ENCODE measurements at regions not wholly inside any gene's neighbourhood (a gene's known extent, or its start where the extent isn't known, plus 50 kb on each side); places are given as distances from the start of the nearest gene placed in this dataset.

DNA sequence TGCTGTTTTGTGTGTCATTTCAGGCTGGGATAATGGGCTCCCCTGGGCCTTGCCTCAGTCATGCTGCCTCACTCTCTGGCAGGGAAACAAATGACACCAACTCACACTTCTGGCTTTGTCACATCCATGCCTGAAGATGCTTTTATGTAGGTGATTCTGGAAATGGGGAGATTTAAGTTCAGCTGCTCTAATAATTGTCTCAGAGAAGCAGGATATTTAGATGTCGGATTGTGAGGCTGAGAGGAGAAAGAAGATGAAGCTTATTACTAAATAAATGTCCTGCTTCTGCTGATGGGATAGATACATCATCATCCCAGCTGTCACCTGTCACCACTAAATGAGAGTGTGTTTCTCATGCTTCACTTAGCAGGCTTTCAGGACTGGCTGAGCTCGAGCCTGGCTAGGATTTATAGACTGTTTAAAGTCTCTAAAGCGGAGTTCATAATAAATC is 480.2 kb upstream of the SPTLC3 start (continued):
- TF ChIP-seq, protein P1, sequence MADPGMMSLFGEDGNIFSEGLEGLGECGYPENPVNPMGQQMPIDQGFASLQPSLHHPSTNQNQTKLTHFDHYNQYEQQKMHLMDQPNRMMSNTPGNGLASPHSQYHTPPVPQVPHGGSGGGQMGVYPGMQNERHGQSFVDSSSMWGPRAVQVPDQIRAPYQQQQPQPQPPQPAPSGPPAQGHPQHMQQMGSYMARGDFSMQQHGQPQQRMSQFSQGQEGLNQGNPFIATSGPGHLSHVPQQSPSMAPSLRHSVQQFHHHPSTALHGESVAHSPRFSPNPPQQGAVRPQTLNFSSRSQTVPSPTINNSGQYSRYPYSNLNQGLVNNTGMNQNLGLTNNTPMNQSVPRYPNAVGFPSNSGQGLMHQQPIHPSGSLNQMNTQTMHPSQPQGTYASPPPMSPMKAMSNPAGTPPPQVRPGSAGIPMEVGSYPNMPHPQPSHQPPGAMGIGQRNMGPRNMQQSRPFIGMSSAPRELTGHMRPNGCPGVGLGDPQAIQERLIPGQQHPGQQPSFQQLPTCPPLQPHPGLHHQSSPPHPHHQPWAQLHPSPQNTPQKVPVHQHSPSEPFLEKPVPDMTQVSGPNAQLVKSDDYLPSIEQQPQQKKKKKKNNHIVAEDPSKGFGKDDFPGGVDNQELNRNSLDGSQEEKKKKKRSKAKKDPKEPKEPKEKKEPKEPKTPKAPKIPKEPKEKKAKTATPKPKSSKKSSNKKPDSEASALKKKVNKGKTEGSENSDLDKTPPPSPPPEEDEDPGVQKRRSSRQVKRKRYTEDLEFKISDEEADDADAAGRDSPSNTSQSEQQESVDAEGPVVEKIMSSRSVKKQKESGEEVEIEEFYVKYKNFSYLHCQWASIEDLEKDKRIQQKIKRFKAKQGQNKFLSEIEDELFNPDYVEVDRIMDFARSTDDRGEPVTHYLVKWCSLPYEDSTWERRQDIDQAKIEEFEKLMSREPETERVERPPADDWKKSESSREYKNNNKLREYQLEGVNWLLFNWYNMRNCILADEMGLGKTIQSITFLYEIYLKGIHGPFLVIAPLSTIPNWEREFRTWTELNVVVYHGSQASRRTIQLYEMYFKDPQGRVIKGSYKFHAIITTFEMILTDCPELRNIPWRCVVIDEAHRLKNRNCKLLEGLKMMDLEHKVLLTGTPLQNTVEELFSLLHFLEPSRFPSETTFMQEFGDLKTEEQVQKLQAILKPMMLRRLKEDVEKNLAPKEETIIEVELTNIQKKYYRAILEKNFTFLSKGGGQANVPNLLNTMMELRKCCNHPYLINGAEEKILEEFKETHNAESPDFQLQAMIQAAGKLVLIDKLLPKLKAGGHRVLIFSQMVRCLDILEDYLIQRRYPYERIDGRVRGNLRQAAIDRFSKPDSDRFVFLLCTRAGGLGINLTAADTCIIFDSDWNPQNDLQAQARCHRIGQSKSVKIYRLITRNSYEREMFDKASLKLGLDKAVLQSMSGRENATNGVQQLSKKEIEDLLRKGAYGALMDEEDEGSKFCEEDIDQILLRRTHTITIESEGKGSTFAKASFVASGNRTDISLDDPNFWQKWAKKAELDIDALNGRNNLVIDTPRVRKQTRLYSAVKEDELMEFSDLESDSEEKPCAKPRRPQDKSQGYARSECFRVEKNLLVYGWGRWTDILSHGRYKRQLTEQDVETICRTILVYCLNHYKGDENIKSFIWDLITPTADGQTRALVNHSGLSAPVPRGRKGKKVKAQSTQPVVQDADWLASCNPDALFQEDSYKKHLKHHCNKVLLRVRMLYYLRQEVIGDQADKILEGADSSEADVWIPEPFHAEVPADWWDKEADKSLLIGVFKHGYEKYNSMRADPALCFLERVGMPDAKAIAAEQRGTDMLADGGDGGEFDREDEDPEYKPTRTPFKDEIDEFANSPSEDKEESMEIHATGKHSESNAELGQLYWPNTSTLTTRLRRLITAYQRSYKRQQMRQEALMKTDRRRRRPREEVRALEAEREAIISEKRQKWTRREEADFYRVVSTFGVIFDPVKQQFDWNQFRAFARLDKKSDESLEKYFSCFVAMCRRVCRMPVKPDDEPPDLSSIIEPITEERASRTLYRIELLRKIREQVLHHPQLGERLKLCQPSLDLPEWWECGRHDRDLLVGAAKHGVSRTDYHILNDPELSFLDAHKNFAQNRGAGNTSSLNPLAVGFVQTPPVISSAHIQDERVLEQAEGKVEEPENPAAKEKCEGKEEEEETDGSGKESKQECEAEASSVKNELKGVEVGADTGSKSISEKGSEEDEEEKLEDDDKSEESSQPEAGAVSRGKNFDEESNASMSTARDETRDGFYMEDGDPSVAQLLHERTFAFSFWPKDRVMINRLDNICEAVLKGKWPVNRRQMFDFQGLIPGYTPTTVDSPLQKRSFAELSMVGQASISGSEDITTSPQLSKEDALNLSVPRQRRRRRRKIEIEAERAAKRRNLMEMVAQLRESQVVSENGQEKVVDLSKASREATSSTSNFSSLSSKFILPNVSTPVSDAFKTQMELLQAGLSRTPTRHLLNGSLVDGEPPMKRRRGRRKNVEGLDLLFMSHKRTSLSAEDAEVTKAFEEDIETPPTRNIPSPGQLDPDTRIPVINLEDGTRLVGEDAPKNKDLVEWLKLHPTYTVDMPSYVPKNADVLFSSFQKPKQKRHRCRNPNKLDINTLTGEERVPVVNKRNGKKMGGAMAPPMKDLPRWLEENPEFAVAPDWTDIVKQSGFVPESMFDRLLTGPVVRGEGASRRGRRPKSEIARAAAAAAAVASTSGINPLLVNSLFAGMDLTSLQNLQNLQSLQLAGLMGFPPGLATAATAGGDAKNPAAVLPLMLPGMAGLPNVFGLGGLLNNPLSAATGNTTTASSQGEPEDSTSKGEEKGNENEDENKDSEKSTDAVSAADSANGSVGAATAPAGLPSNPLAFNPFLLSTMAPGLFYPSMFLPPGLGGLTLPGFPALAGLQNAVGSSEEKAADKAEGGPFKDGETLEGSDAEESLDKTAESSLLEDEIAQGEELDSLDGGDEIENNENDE (IDR thresholded peaks at IDR 0.05; ENCODE audit: insufficient replicate concordance, low read length) = no peak
- TF ChIP-seq PHF8 (conservative IDR thresholded peaks at IDR 0.05; ENCODE audit: low read depth, low read length) = no peak
- no peak for TF ChIP-seq MAFK (IDR thresholded peaks at IDR 0.05; ENCODE audit: low read depth, low read length)
- TF ChIP-seq SP4 (IDR thresholded peaks at IDR 0.05; ENCODE audit: low read length) = no peak
- TF ChIP-seq BRCA1 (IDR thresholded peaks at IDR 0.05; ENCODE audit: low read depth, low read length) = no peak
- no peak for TF ChIP-seq YY1 (IDR thresholded peaks at IDR 0.05; ENCODE audit: low read depth, low read length)
- no peak for TF ChIP-seq EGR1 (IDR thresholded peaks at IDR 0.05; ENCODE audit: borderline replicate concordance, low read depth, low read length)
- no peak for TF ChIP-seq CHD2 (IDR thresholded peaks at IDR 0.05; ENCODE audit: low read length)

Measured in H1 (cell line).